Right forelimb (tissue), 1 donor: ENCODE measurements at regions not wholly inside any gene's neighbourhood (a gene's known extent, or its start where the extent isn't known, plus 50 kb on each side); places are given as distances from the start of the nearest gene placed in this dataset.

ENCODE experiments used
- DNase-seq: peaks from one replicate; pipeline ENCODE4 v3.0.0-alpha.2; 2018

GRCh38 chr5:122723606-122724352 is 51.1 kb upstream of the SNX2 start:
- no peak for DNase-seq
